GM10248 (cell line): ENCODE measurements at regions not wholly inside any gene's neighbourhood (a gene's known extent, or its start where the extent isn't known, plus 50 kb on each side); places are given as distances from the start of the nearest gene placed in this dataset.

Source experiments
- CTCF ChIA-PET: fragments of 300-600 bp; sonication (Branson Sonifier 250); formaldehyde crosslinking; extraction: SDS; loops from one replicate; lab custom pipeline; 2021; ENCODE audit warnings: antibody characterized with exemption; lab: Yijun Ruan, JAX
- POLR2A ChIA-PET: fragments of 350-650 bp; sonication (Branson Sonifier 250); formaldehyde crosslinking; extraction: SDS; loops from one replicate; lab custom pipeline; 2020; ENCODE audit warnings: antibody characterized with exemption; lab: Yijun Ruan, JAX
- DNase-seq: peaks from one replicate; pipeline ENCODE4 v3.0.0; 2012; ENCODE audit errors: extremely low spot score
- CTCF ChIP-seq: IDR thresholded peaks from 2 replicates; pipeline ENCODE4 v1.5.1; 2012; ENCODE audit warnings: mild to moderate bottlenecking, low read depth; ENCODE audit errors: extremely low read depth, missing control alignments, control extremely low read depth

GRCh38 chr6:56749632-56750151, 107.0 kb upstream of the DST start:
- CTCF ChIA-PET: interaction anchor here (0.9 to 9.9 kb wide), 6 partner anchors 8 to 155 kb away, joined by 3 to 80 read pairs (median 4); no protein-coding TSS in a partner anchor
- POLR2A ChIA-PET: no interaction called here
- DNase-seq: no peak
- no peak for TF ChIP-seq CTCF

GRCh38 chr6:56746767-56747504, 104.2 kb upstream of the DST start:
- POLR2A ChIA-PET: no interaction called here
- no peak for TF ChIP-seq CTCF
- CTCF ChIA-PET: interaction anchor here (1.0 to 9.9 kb wide), 3 partner anchors 11 to 33 kb away, joined by 3 to 80 read pairs (median 3); no protein-coding TSS in a partner anchor
- no peak for DNase-seq

GRCh38 chr6:56745971-56746370, 103.3 kb upstream of the DST start:
- POLR2A ChIA-PET: no interaction called here
- no peak for TF ChIP-seq CTCF
- no peak for DNase-seq
- CTCF ChIA-PET: interaction anchor here (1.0 to 9.9 kb wide), 6 partner anchors 12 to 105 kb away, joined by 3 to 80 read pairs (median 12); no protein-coding TSS in a partner anchor

- no peak for TF ChIP-seq CTCF
- POLR2A ChIA-PET: no interaction called here
- CTCF ChIA-PET: interaction anchor here (0.8 to 9.9 kb wide), 11 partner anchors 13 to 150 kb away, joined by 3 to 80 read pairs (median 6); no protein-coding TSS in a partner anchor
- no peak for DNase-seq
Measured at GRCh38 chr6:56745081-56745480, 102.4 kb upstream of the DST start.

GRCh38 chr6:56744528-56744927, 101.8 kb upstream of the DST start:
- ChIA-PET CTCF (interaction anchor here (0.8 to 9.9 kb wide), 11 partner anchors 14 to 150 kb away, joined by 3 to 80 read pairs (median 6); no protein-coding TSS in a partner anchor), POLR2A (interaction anchor here (0.6 to 0.7 kb wide), 2 partner anchors 33 to 109 kb away, joined by 3 to 4 read pairs; no protein-coding TSS in a partner anchor)
- no peak for TF ChIP-seq CTCF
- no peak for DNase-seq

- ChIA-PET POLR2A (no interaction called here), CTCF (interaction anchor here (0.9 to 9.9 kb wide), 6 partner anchors 9 to 110 kb away, joined by 3 to 80 read pairs (median 6); no protein-coding TSS in a partner anchor)
- no peak for TF ChIP-seq CTCF
- DNase-seq: peak; percentile 18
Measured at GRCh38 chr6:56742122-56742791, 99.6 kb upstream of the DST start.
